ENCODE measurements at regions not wholly inside any gene's neighbourhood (a gene's known extent, or its start where the extent isn't known, plus 50 kb on each side); places are given as distances from the start of the nearest gene placed in this dataset.

GRCh38 chr10:121414366-121415062 is 183.7 kb downstream of the FGFR2 start:
- H3K4me3 ChIP-seq: no peak overlapping the region
- DNase-seq (ENCODE audit: low spot score): no peak
- no peak overlapping the region for H3K27ac ChIP-seq
- no peak for TF ChIP-seq CTCF (IDR thresholded peaks at IDR 0.05)

GRCh38 chr10:121415063-121415399 is 183.2 kb downstream of the FGFR2 start:
- H3K27ac ChIP-seq: no peak overlapping the region
- no peak overlapping the region for H3K4me3 ChIP-seq
- no peak for TF ChIP-seq CTCF (IDR thresholded peaks at IDR 0.05)
- DNase-seq (ENCODE audit: low spot score): no peak

GRCh38 chr10:121416071-121416470 is 182.2 kb downstream of the FGFR2 start:
- Histone ChIP-seq H3K4me3 (no peak overlapping the region), H3K27ac (no peak overlapping the region)
- no peak for DNase-seq (ENCODE audit: low spot score)
- TF ChIP-seq CTCF (IDR thresholded peaks at IDR 0.05): no peak

DNA sequence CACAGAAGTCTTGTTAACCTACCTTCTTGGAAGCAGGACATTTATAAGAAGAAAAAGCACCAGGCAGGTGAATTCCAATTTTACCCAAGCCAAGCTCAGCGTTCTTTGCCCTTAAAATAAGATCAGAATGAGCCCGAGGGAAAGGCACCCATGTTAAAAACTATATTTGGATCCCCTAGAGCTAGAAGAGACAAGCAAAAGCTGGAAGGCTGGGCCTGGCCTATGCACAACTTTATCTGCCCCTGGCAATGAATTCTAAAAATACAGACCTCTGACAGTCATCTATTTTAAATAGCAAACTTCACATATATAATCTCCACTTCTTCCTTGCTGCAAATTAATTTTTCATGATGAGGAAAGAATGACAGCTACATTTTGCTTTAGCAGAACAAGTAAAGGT is 180.9 kb downstream of the FGFR2 start:
- H3K27ac ChIP-seq: no peak overlapping the region
- no peak for DNase-seq (ENCODE audit: low spot score)
- no peak overlapping the region for H3K4me3 ChIP-seq
- no peak for TF ChIP-seq CTCF (IDR thresholded peaks at IDR 0.05)

- Histone ChIP-seq H3K27ac (no peak overlapping the region), H3K4me3 (no peak overlapping the region)
- no peak for TF ChIP-seq CTCF (IDR thresholded peaks at IDR 0.05)
- DNase-seq (ENCODE audit: low spot score): no peak
Observed at GRCh38 chr10:121418126-121418777, 180.0 kb downstream of the FGFR2 start.

- Histone ChIP-seq H3K27ac (no peak overlapping the region), H3K4me3 (no peak overlapping the region)
- DNase-seq (ENCODE audit: low spot score): no peak
- TF ChIP-seq CTCF (IDR thresholded peaks at IDR 0.05): no peak
Observed at GRCh38 chr10:121420006-121420405, 178.2 kb downstream of the FGFR2 start.

DNA sequence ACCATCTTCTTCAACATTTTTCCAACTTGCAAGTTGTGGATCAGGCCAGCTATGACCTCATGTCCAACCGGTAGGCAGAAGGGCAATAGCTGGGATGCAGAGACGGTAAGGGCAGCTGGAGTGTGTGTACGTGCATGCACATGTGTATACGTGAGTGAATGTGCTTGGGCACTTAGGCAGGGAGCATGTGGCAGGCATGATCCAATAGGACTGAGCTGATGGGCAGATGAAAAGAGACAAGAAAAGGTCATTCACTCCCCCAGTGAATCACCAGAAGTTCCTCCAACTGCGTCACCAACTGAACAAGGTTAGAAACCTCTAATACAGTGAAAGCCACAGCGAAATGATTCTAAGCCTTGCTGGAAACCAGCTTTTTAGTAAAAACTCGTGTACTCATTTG is 176.1 kb downstream of the FGFR2 start:
- no peak overlapping the region for H3K27ac ChIP-seq
- H3K4me3 ChIP-seq: no peak overlapping the region
- DNase-seq (ENCODE audit: low spot score): no peak
- TF ChIP-seq CTCF (IDR thresholded peaks at IDR 0.05): no peak
